ENCODE measurements at regions not wholly inside any gene's neighbourhood (a gene's known extent, or its start where the extent isn't known, plus 50 kb on each side); places are given as distances from the start of the nearest gene placed in this dataset.

- no peaks in the 10 kb centered on the region for H3K36me3 ChIP-seq (ENCODE audit: control insufficient read depth in 2 of 2, extremely low read depth in 1 of 2, insufficient read depth in 2 of 2, low read length in 2 of 2)
- H3K4me1 ChIP-seq (ENCODE audit: control insufficient read depth, extremely low read depth, insufficient read depth, low read length), result peaks cover 8% of the 10 kb centered on the region
- DNase-seq (ENCODE audit: low read depth, low spot score) (no peak), FAIRE-seq (no peak)
- no peaks in the 10 kb centered on the region for H3K79me2 ChIP-seq (ENCODE audit: control insufficient read depth, insufficient read depth, low read length)
- dilution Hi-C loops (cut with MboI; ENCODE audit: extremely low pct_ligation_motif_present, low sequenced_read_pairs), result no loop called here
- no peak overlapping the region for H3K9ac ChIP-seq (ENCODE audit: control insufficient read depth, extremely low read depth, insufficient read depth, low read length)
- no peak overlapping the region for H2AFZ ChIP-seq (ENCODE audit: control insufficient read depth, low read length)
- H3K9me3 ChIP-seq (ENCODE audit: control insufficient read depth, low read depth, low read length), result no peaks in the 10 kb centered on the region
- no peak for TF ChIP-seq CTCF (optimal IDR thresholded peaks at IDR 0.05 in 1 of 3, IDR thresholded peaks at IDR 0.05 in 1 of 3, conservative IDR thresholded peaks at IDR 0.05 in 1 of 3; ENCODE audit: extremely low read depth in 1 of 3, insufficient read depth in 2 of 3, low read length in 3 of 3)
- no peak for TF ChIP-seq EZH2 (IDR thresholded peaks at IDR 0.05; ENCODE audit: low read length)
- H4K20me1 ChIP-seq (ENCODE audit: control insufficient read depth, extremely low read depth, insufficient read depth, low read length), result no peaks in the 10 kb centered on the region
- no peak overlapping the region for H3K27ac ChIP-seq (ENCODE audit: control insufficient read depth, insufficient read depth, low read length)
- no peaks in the 10 kb centered on the region for H3K27me3 ChIP-seq (ENCODE audit: control insufficient read depth, extremely low read depth, insufficient read depth, low read length)
- no peaks in the 10 kb centered on the region for H3K9me1 ChIP-seq (ENCODE audit: control insufficient read depth, extremely low read depth, insufficient read depth, low read length)
- H3K4me3 ChIP-seq (ENCODE audit: control insufficient read depth in 2 of 3, extremely low read depth in 1 of 3, insufficient read depth in 2 of 3, low read depth in 1 of 3, low read length in 3 of 3), result no peak overlapping the region
- H3K4me2 ChIP-seq (ENCODE audit: control insufficient read depth, extremely low read depth, insufficient read depth, low read depth, low read length), result no peak overlapping the region
Measured at GRCh38 chr9:1462626-1463308, 412.6 kb downstream of the DMRT2 start.

GRCh38 chr9:1469996-1470395 is 419.8 kb downstream of the DMRT2 start:
- no peak for FAIRE-seq

More at GRCh38 chr9:1469996-1470395, 419.8 kb downstream of the DMRT2 start:
- Histone ChIP-seq H3K79me2 (ENCODE audit: control insufficient read depth, insufficient read depth, low read length) (no peaks in the 10 kb centered on the region), H2AFZ (ENCODE audit: control insufficient read depth, low read length) (no peak overlapping the region), H3K4me2 (ENCODE audit: control insufficient read depth, extremely low read depth, insufficient read depth, low read depth, low read length) (no peak overlapping the region), H3K4me1 (ENCODE audit: control insufficient read depth, extremely low read depth, insufficient read depth, low read length) (no peaks in the 10 kb centered on the region), H3K27ac (ENCODE audit: control insufficient read depth, insufficient read depth, low read length) (no peak overlapping the region), H3K9me3 (ENCODE audit: control insufficient read depth, low read depth, low read length) (no peaks in the 10 kb centered on the region), H3K36me3 (ENCODE audit: control insufficient read depth in 2 of 2, extremely low read depth in 1 of 2, insufficient read depth in 2 of 2, low read length in 2 of 2) (no peaks in the 10 kb centered on the region), H3K9ac (ENCODE audit: control insufficient read depth, extremely low read depth, insufficient read depth, low read length) (no peak overlapping the region), H3K27me3 (ENCODE audit: control insufficient read depth, extremely low read depth, insufficient read depth, low read length) (no peaks in the 10 kb centered on the region), H3K4me3 (ENCODE audit: control insufficient read depth in 2 of 3, extremely low read depth in 1 of 3, insufficient read depth in 2 of 3, low read depth in 1 of 3, low read length in 3 of 3) (no peak overlapping the region), H4K20me1 (ENCODE audit: control insufficient read depth, extremely low read depth, insufficient read depth, low read length) (no peaks in the 10 kb centered on the region), H3K9me1 (ENCODE audit: control insufficient read depth, extremely low read depth, insufficient read depth, low read length) (no peaks in the 10 kb centered on the region)
- no peak for DNase-seq (ENCODE audit: low read depth, low spot score)
- dilution Hi-C loops (cut with MboI; ENCODE audit: extremely low pct_ligation_motif_present, low sequenced_read_pairs), result no loop called here
- no peak for TF ChIP-seq CTCF (optimal IDR thresholded peaks at IDR 0.05 in 1 of 3, IDR thresholded peaks at IDR 0.05 in 1 of 3, conservative IDR thresholded peaks at IDR 0.05 in 1 of 3; ENCODE audit: extremely low read depth in 1 of 3, insufficient read depth in 2 of 3, low read length in 3 of 3)
- no peak for TF ChIP-seq EZH2 (IDR thresholded peaks at IDR 0.05; ENCODE audit: low read length)
